Prostate gland (tissue), 2 donors: ENCODE measurements at regions not wholly inside any gene's neighbourhood (a gene's known extent, or its start where the extent isn't known, plus 50 kb on each side); places are given as distances from the start of the nearest gene placed in this dataset.

ENCODE experiments used
- DNase-seq: peaks from one replicate; pipeline ENCODE4 v3.0.0-alpha.2; 2019; ENCODE audit warnings: low spot score
- H3K27ac ChIP-seq, 2 donors: fragments of 200-600 bp; sonication (generic); 2 replicates each; pipeline ENCODE4 v1.5.1; 2017 to 2019
- H3K27me3 ChIP-seq: fragments of 200-600 bp; sonication (generic); replicated peaks from 2 replicates; pipeline ENCODE4 v1.5.1; 2019; ENCODE audit not compliant: insufficient read depth
- H3K36me3 ChIP-seq, 2 donors: fragments of 200-600 bp; sonication (generic); 1 replicate in 1 of 2; 2 replicates in 1 of 2; pipeline versions ENCODE4 v1.5.1 to v1.8.1; 2017 to 2019
- H3K4me1 ChIP-seq: fragments of 200-600 bp; sonication (generic); replicated peaks from 2 replicates; pipeline ENCODE4 v1.5.1; 2019
- H3K4me3 ChIP-seq, 2 donors: fragments of 200-600 bp; sonication (generic); 2 replicates each; pipeline ENCODE4 v1.5.1; 2017 to 2019
- H3K9me3 ChIP-seq: fragments of 200-600 bp; sonication (generic); 2 replicates; pipeline ENCODE4 v1.5.1; 2017
- POLR2A ChIP-seq: fragments of 450-650 bp; IDR thresholded peaks from one replicate; pipeline ENCODE4 v1.6.1; 2016; ENCODE audit warnings: antibody characterized with exemption, mild to moderate bottlenecking
- POLR2AphosphoS5 ChIP-seq: sonication (generic); formaldehyde crosslinking; IDR thresholded peaks from one replicate; pipeline ENCODE4 v1.6.1; 2017; ENCODE audit warnings: antibody characterized with exemption
- WGBS: methylation state at CpG from one replicate; pipeline ENCODE4 v1.1.5; 2018; 5-methylcytosine and 5-hydroxymethylcytosine counted together
- intact Hi-C: fragments of 100-400 bp; cut with DNase I; formaldehyde crosslinking; loops from one replicate; pipeline ENCODE4 v1.14.2; 2022
- TF ChIP-seq, protein P1 (sequence below), 4 experiments: fragments of 200-600 bp in 2 of 4; fragments of 450-650 bp in 2 of 4; sonication (generic) in 2 of 4; IDR thresholded peaks; 1 replicate in 3 of 4; 2 replicates in 1 of 4; pipeline ENCODE4 v1.5.1; 2016 to 2019; ENCODE audit warnings: antibody characterized with exemption in 4 of 4, mild to moderate bottlenecking in 2 of 4, moderate library complexity in 2 of 4

DNA sequence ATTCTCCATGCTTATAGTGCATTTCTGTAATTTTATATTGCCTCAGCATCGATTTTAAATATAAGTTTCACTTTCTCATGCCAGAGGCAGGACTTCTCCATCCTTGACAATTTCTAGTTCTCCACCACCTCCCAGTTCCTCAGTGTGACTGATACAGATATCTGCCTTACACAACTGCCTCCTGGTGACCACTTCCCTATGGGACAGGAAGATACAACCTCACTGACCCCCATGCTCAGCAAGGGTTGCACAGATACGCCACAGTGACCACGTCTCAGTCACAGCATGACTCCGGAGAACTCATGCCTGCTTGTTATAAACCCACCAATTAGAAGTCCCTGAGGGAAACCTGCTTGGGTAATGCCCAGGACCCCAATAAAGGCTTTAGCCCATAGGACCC lies 284.0 kb upstream of the MC4R start:
- Histone ChIP-seq H3K9me3 (no peaks in the 10 kb centered on the region), H3K36me3 (no peaks in the 10 kb centered on the region), H3K27me3 (no peaks in the 10 kb centered on the region), H3K4me1 (no peaks in the 10 kb centered on the region), H3K27ac (no peak overlapping the region), H3K4me3 (no peak overlapping the region)
- no peak for DNase-seq
- intact Hi-C loops = no loop called here
- no peak for TF ChIP-seq POLR2AphosphoS5
- no peak for TF ChIP-seq POLR2A
- TF ChIP-seq, protein P1, sequence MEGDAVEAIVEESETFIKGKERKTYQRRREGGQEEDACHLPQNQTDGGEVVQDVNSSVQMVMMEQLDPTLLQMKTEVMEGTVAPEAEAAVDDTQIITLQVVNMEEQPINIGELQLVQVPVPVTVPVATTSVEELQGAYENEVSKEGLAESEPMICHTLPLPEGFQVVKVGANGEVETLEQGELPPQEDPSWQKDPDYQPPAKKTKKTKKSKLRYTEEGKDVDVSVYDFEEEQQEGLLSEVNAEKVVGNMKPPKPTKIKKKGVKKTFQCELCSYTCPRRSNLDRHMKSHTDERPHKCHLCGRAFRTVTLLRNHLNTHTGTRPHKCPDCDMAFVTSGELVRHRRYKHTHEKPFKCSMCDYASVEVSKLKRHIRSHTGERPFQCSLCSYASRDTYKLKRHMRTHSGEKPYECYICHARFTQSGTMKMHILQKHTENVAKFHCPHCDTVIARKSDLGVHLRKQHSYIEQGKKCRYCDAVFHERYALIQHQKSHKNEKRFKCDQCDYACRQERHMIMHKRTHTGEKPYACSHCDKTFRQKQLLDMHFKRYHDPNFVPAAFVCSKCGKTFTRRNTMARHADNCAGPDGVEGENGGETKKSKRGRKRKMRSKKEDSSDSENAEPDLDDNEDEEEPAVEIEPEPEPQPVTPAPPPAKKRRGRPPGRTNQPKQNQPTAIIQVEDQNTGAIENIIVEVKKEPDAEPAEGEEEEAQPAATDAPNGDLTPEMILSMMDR (IDR thresholded peaks at IDR 0.05) = no peak
- WGBS = 79% methylated on average over 4 of the region's 4 CpGs

DNA sequence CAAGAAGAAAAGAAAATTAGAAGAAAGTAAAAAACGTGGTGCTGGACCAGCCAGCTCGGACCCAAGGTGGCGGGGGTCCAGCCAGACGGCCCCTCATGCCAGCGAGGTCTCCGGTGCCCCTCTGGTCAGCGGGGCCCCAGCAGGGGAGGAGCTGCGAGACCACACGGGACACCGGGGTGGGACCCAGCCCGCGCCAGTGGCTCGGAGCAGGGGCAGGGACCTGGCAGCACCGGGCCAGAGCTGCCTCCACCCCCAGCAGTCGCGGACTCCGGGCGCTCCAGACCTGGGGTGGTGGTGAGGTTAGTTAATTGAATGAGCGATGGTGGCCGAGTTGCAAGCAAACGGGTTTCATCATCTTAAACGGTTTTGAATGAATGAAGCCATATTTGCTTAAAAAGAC lies 289.9 kb upstream of the MC4R start:
- H3K4me3 ChIP-seq = no peak overlapping the region
- TF ChIP-seq, protein P1 (IDR thresholded peaks at IDR 0.05) = no peak
- TF ChIP-seq POLR2AphosphoS5 (no peak), POLR2A (no peak)
- WGBS = 95% methylated on average over 22 of the region's 22 CpGs
- no peaks in the 10 kb centered on the region for H3K9me3 ChIP-seq
- no peak overlapping the region for H3K27ac ChIP-seq
- no peaks in the 10 kb centered on the region for H3K27me3 ChIP-seq
- no peak for DNase-seq
- intact Hi-C loops = no loop called here
- H3K36me3 ChIP-seq = no peaks in the 10 kb centered on the region
- no peaks in the 10 kb centered on the region for H3K4me1 ChIP-seq

DNA sequence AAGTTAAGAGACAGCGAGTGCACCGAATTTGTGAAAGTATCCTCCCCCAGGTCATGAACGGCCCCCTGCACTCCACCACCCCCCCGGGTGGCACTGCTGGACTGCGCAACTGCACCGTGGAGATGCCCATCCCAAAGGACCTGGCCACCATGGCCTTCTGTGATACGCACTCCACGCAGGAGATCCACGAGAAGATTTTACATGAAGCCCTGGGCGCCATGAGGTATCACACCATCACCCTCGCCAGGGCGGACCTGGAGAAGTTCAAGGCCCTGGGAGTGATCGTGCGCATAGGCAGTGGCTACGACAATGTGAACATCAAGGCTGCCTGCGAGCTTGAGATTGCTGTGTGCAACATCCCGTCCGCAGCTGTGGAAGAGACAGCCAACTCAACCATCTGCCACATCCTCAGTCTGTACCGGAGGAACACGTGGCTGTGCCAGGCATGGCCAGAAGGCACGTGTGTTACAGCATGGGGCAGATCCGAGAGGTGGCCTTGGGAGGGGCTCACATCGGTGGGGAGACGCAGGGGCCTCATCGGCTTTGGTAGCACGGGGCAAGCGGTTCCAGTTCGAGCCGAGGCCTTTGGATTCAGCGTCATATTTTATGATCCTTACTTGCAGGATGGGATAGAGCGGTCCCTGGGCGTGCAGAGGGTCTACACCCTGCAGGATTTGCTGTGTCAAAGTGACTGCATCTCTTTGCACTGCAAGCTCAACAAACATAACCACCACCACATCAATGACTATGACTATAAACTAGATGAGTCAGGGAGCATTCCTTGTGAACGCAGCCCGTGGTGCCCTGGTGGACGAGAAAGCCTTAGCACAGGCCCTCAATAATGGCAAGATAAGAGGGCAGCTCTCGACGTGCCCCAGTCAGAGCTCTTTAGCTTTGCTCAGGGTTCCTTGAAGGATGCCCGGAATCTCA lies 290.8 kb upstream of the MC4R start:
- no peaks in the 10 kb centered on the region for H3K27me3 ChIP-seq
- no peaks in the 10 kb centered on the region for H3K9me3 ChIP-seq
- intact Hi-C loops = no loop called here
- H3K36me3 ChIP-seq = no peaks in the 10 kb centered on the region
- no peak for TF ChIP-seq POLR2AphosphoS5
- H3K27ac ChIP-seq = no peak overlapping the region
- no peak for DNase-seq
- H3K4me3 ChIP-seq = no peak overlapping the region
- H3K4me1 ChIP-seq = no peaks in the 10 kb centered on the region
- 97% methylated on average over 38 of the region's 38 CpGs for WGBS

DNA sequence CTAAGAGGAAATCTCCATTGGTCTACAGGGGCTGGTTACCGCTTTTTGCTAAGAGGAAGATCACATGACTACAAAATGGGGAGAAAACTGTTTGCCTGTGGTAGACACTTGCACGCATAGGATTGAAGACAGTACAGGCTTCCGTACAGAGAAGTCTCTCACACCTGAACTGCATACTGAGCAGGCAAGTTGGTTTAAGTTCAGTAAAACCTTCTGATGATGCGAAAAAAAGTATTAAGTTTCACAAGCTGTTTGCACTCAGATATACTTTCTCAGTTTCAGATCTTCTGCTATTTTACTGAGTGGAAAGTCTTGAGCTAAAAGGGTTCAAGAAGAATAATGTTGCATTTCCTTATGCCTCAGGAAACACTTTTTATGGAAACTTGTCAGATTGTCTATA lies 292.2 kb upstream of the MC4R start:
- no peak for TF ChIP-seq POLR2AphosphoS5
- no peak for TF ChIP-seq POLR2A
- TF ChIP-seq, protein P1 (IDR thresholded peaks at IDR 0.05) = no peak
- 62% methylated on average over 4 of the region's 4 CpGs for WGBS
- Histone ChIP-seq H3K27me3 (no peaks in the 10 kb centered on the region), H3K4me1 (no peaks in the 10 kb centered on the region), H3K36me3 (no peaks in the 10 kb centered on the region), H3K27ac (no peak overlapping the region), H3K4me3 (no peak overlapping the region), H3K9me3 (no peaks in the 10 kb centered on the region)
- intact Hi-C loops = no loop called here
- no peak for DNase-seq

DNA sequence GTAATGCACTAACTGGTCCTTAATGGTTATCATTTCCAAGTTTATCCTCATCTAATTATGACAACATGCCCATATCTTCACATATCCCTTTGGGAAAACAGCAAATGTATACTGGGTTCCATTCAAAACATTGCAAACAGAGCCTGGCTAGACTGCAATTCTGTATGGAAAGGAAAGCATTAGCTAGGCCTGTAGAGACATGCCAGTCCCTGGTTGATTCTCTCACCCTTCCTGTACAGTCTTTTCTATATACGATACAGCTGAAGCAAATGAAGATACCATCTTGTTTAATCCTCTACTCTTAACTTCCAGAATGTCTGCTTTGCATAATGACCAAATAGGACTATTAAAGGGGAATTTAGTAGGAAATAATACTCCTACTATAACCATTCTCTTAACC lies 294.4 kb upstream of the MC4R start:
- Histone ChIP-seq H3K4me1 (no peaks in the 10 kb centered on the region), H3K4me3 (no peak overlapping the region), H3K9me3 (no peaks in the 10 kb centered on the region), H3K36me3 (no peaks in the 10 kb centered on the region), H3K27ac (no peak overlapping the region), H3K27me3 (no peaks in the 10 kb centered on the region)
- DNase-seq = no peak
- intact Hi-C loops = no loop called here
- 29% methylated on average over 1 of the region's 1 CpG for WGBS
- TF ChIP-seq, protein P1 (IDR thresholded peaks at IDR 0.05) = no peak
